ENCODE measurements at regions not wholly inside any gene's neighbourhood (a gene's known extent, or its start where the extent isn't known, plus 50 kb on each side); places are given as distances from the start of the nearest gene placed in this dataset.

DNA sequence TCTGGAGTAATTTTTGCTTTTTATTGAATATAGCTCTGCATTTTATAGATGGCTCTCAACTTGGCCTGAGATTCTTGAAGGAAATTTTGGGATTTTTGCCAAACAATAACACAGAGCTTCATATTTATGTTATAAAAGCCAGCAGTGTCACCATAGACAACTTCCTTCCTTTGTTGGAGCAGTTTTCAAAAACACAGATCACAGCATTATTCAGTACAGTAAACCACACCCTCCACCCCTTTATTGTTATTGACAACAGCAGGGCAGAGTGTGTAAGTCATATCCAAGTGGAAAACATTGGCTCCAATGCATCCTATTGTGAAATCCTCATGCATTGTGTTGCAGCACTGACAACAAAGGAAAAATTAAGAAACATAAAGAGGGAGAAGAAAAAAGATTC is 62.6 kb upstream of the PRSS23 start:
- TF ChIP-seq, protein P1, sequence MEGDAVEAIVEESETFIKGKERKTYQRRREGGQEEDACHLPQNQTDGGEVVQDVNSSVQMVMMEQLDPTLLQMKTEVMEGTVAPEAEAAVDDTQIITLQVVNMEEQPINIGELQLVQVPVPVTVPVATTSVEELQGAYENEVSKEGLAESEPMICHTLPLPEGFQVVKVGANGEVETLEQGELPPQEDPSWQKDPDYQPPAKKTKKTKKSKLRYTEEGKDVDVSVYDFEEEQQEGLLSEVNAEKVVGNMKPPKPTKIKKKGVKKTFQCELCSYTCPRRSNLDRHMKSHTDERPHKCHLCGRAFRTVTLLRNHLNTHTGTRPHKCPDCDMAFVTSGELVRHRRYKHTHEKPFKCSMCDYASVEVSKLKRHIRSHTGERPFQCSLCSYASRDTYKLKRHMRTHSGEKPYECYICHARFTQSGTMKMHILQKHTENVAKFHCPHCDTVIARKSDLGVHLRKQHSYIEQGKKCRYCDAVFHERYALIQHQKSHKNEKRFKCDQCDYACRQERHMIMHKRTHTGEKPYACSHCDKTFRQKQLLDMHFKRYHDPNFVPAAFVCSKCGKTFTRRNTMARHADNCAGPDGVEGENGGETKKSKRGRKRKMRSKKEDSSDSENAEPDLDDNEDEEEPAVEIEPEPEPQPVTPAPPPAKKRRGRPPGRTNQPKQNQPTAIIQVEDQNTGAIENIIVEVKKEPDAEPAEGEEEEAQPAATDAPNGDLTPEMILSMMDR (IDR thresholded peaks at IDR 0.05), result no peak
- TF ChIP-seq EZH2 (IDR thresholded peaks at IDR 0.05; ENCODE audit: borderline replicate concordance, insufficient read depth, low read depth, low read length, poor library complexity, severe bottlenecking), result no peak
- H3K4me2 ChIP-seq (replicated peaks; ENCODE audit: low read depth, low read length, poor library complexity, severe bottlenecking), result no peak overlapping the region
- no peaks in the 10 kb centered on the region for H3K4me1 ChIP-seq (ENCODE audit: control insufficient read depth in 2 of 2, insufficient read depth in 2 of 2, low read length in 2 of 2)
- no peak overlapping the region for H3K9ac ChIP-seq (ENCODE audit: low read length)
- H3K36me3 ChIP-seq (replicated peaks in 1 of 2; ENCODE audit: control extremely low read depth in 1 of 2, control insufficient read depth in 1 of 2, extremely low read depth in 1 of 2, insufficient read depth in 2 of 2, low read length in 1 of 2), result no peaks in the 10 kb centered on the region
- Mint-ChIP-seq H3K4me1 (no peaks in the 10 kb centered on the region), H3K27me3 (no peaks in the 10 kb centered on the region), H3K27ac (no peak overlapping the region), H3K4me3 (no peak overlapping the region), H3K9me3 (ENCODE audit: insufficient read depth) (no peaks in the 10 kb centered on the region)
- H3K27me3 ChIP-seq (replicated peaks in 1 of 4; ENCODE audit: control extremely low read depth in 1 of 4, control insufficient read depth in 3 of 4, insufficient read depth in 4 of 4, low read length in 3 of 4), result no peaks in the 10 kb centered on the region
- H3K27ac ChIP-seq (ENCODE audit: low read length in 2 of 2), result no peak overlapping the region
- ChIA-PET POLR2A (no interaction called here), CTCF (no interaction called here)
- H3K4me3 ChIP-seq (ENCODE audit: control extremely low read depth in 1 of 5, extremely low read depth in 1 of 5, insufficient read depth in 1 of 5, low read depth in 2 of 5, low read length in 4 of 5), result no peak overlapping the region
- DNase-seq (no peak), ATAC-seq (ENCODE audit: low read depth) (no peak)
- H2AFZ ChIP-seq (ENCODE audit: insufficient read depth, low read depth, low read length, poor library complexity, severe bottlenecking), result no peak overlapping the region
- H3K9me3 ChIP-seq (ENCODE audit: control extremely low read depth in 1 of 3, control insufficient read depth in 2 of 3, insufficient read depth in 1 of 3, low read length in 2 of 3), result no peaks in the 10 kb centered on the region
- intact Hi-C loops (cut with micrococcal nuclease), result no loop called here
- no peaks in the 10 kb centered on the region for H4K20me1 ChIP-seq (ENCODE audit: control insufficient read depth, insufficient read depth, low read length, poor library complexity, severe bottlenecking)
- H3K79me2 ChIP-seq (ENCODE audit: control insufficient read depth, insufficient read depth, low read length), result no peaks in the 10 kb centered on the region

DNA sequence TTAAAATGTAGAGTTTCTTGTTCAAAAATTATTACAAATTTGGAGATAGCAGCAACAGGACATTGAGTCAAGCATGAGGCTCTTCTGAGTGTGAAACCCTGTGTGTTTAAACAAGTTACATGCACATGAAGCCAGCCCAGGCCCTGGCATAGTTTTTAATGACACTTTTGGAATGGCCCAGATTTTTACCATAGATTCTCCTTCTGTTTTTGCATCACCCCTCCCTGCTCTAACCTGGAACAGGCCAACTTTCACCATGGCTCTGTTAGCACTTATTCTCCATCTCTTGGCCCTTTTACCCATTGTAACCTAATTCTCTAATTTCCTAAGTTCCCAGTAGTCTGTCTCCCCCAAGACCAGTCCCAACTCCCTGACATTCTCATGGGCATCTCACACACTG is 63.1 kb upstream of the PRSS23 start:
- POLR2A ChIA-PET, result no interaction called here

More for the DNA sequence above, 63.1 kb upstream of the PRSS23 start:
- no peaks in the 10 kb centered on the region for H3K27me3 Mint-ChIP-seq
- no peaks in the 10 kb centered on the region for H3K9me3 Mint-ChIP-seq (ENCODE audit: insufficient read depth)
- Histone ChIP-seq H3K9me3 (ENCODE audit: control extremely low read depth in 1 of 3, control insufficient read depth in 2 of 3, insufficient read depth in 1 of 3, low read length in 2 of 3) (peaks cover 0 to under 1% (median 0%) of the 10 kb centered on the region in 3 donors), H3K4me3 (ENCODE audit: control extremely low read depth in 1 of 5, extremely low read depth in 1 of 5, insufficient read depth in 1 of 5, low read depth in 2 of 5, low read length in 4 of 5) (no peak overlapping the region), H4K20me1 (ENCODE audit: control insufficient read depth, insufficient read depth, low read length, poor library complexity, severe bottlenecking) (no peaks in the 10 kb centered on the region), H3K4me2 (replicated peaks; ENCODE audit: low read depth, low read length, poor library complexity, severe bottlenecking) (no peak overlapping the region), H3K36me3 (replicated peaks in 1 of 2; ENCODE audit: control extremely low read depth in 1 of 2, control insufficient read depth in 1 of 2, extremely low read depth in 1 of 2, insufficient read depth in 2 of 2, low read length in 1 of 2) (no peaks in the 10 kb centered on the region), H3K27ac (ENCODE audit: low read length in 2 of 2) (no peak overlapping the region), H3K27me3 (replicated peaks in 1 of 4; ENCODE audit: control extremely low read depth in 1 of 4, control insufficient read depth in 3 of 4, insufficient read depth in 4 of 4, low read length in 3 of 4) (no peaks in the 10 kb centered on the region), H3K79me2 (ENCODE audit: control insufficient read depth, insufficient read depth, low read length) (no peaks in the 10 kb centered on the region), H3K9ac (ENCODE audit: low read length) (no peak overlapping the region), H2AFZ (ENCODE audit: insufficient read depth, low read depth, low read length, poor library complexity, severe bottlenecking) (no peak overlapping the region), H3K4me1 (ENCODE audit: control insufficient read depth in 2 of 2, insufficient read depth in 2 of 2, low read length in 2 of 2) (no peaks in the 10 kb centered on the region)
- no peak overlapping the region for H3K4me3 Mint-ChIP-seq
- H3K27ac Mint-ChIP-seq, result no peak overlapping the region
- no peaks in the 10 kb centered on the region for H3K4me1 Mint-ChIP-seq
- DNase-seq (no peak), ATAC-seq (ENCODE audit: low read depth) (no peak)
- intact Hi-C loops (cut with micrococcal nuclease), result no loop called here
- TF ChIP-seq, protein P1 (IDR thresholded peaks at IDR 0.05), result no peak
- TF ChIP-seq EZH2 (IDR thresholded peaks at IDR 0.05; ENCODE audit: borderline replicate concordance, insufficient read depth, low read depth, low read length, poor library complexity, severe bottlenecking), result no peak
- CTCF ChIA-PET, result no interaction called here
